Caki2 (cell line): ENCODE measurements at regions not wholly inside any gene's neighbourhood (a gene's known extent, or its start where the extent isn't known, plus 50 kb on each side); places are given as distances from the start of the nearest gene placed in this dataset.
A peak's percentile ranks its signal among the peaks of the same experiment; 100 is the strongest.
"Not testable (repeated sequence)": the region's sequence is repeated elsewhere in the genome, so short reads cannot be mapped to it uniquely, and the experiment has no call there.

ENCODE experiments used
- DNase-seq: peaks from one replicate; pipeline ENCODE4 v3.0.0-alpha.2; 2015; ENCODE audit warnings: low read depth
- in situ Hi-C: cut with HindIII; loops from 2 replicates; pipeline ENCODE4 v1.10.0; 2016; ENCODE audit warnings: low sequenced_read_pairs, low pct_unique_long_range_greater_than_20kb, mixed read lengths

DNA sequence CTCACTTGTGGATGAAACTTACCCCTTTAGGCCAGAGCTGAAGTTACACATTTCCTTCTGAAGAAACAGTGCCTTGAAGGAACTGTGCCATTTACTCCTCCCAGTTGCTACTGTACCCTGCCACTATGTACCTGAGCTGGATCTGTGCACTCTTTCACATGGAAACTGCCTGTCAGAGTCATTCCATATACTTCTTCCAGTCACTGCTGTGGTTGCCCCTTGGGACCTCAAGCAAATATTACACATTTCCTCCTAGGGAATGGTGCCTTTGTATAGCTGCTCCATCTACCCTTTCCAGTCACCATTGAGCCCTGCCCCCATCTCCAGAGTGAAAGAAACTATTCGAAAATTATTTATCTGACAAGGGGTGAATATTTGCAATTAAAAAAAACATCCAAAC lies 1328.3 kb downstream of the TECRL start:
- no peak for DNase-seq
- in situ Hi-C loops, result no loop called here

DNA sequence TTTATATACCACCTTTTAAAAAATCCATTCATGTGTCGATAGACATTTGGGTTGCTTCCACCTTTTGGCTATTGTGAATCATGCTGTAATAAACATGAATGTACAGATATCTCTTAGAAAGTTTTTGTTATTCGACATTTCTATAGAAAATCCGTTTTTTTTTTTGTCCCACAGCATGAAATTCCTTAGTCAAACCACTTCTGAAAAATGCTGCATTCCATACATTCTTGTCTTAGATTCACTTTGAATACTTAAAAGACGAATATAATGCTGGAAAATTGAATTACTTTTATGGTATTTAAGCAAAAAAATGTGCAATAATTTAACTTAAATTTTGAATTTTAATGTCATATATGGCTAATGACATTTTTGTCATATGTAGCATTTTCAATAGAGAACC lies 1345.5 kb downstream of the TECRL start:
- in situ Hi-C loops, result no loop called here
- no peak for DNase-seq

DNA sequence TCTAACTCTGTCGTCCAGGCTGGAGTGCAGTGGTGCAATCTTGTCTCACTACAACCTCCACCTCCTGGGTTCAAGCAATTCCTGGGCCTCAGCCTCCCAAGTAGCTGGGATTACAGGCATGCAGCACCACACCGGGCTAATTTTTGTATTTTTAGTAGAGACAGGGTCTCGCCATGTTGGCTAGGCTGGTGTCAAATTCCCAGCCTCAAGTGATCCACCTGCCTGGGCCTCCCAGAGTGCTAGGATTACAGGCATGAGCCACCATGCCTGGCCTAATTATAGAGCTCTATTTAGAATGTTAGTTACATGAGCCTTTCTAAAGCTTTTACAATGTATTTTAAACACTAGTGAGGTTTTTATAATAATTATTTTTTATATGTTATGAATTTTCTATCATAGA lies 1346.4 kb downstream of the TECRL start:
- DNase-seq, in situ Hi-C loops: not testable (repeated sequence)

GRCh38 chr4:63049726-63050125 lies 1359.5 kb downstream of the TECRL start:
- no peak for DNase-seq
- in situ Hi-C loops, result no loop called here

DNA sequence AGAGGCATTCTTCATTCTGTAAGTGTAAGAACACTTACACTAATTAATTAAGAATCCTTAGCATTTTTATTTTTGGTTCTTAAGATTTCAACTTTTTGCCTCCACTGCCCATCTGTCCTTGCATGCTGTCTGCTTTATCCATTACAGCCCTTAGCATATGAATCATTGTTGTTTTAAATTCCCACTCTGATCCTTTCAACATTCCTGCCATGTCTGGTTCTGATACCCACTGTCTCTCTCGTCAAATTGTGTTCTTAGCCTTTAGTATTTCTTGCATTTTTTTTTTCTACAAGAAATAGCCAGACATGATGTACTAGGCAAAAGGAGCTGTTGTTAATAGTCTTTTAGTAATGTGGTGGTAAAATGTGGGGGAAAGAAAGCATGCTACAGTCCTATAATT lies 1360.0 kb downstream of the TECRL start:
- in situ Hi-C loops, result no loop called here
- DNase-seq, result no peak

- in situ Hi-C loops, result no loop called here
Observed at GRCh38 chr4:63036159-63036866, 1372.9 kb downstream of the TECRL start.

GRCh38 chr4:63029380-63029779 lies 1379.9 kb downstream of the TECRL start:
- in situ Hi-C loops, result no loop called here
- DNase-seq, result no peak

More at GRCh38 chr4:63036159-63036866, 1372.9 kb downstream of the TECRL start:
- no peak for DNase-seq

GRCh38 chr4:63020661-63021060 lies 1388.6 kb downstream of the TECRL start:
- no peak for DNase-seq
- in situ Hi-C loops, result no loop called here

DNA sequence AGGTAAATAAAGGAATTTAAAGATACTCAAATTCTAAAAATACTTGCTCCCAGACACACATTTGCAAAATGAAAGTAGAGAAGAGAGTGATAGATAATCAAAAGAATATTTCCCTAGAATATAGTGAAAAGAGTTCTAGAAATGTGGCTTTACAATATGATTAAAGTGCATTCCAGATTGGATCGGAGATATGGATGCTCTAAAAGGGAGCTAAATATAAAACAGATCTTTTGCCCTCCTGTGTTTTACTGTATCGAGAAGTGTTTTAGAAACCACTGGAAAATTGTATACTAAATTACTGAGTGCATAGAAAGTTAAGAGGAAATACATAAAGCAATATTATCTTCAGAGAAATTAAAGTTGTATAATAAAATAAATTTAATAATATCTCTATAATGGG lies 1392.0 kb downstream of the TECRL start:
- DNase-seq, result no peak
- in situ Hi-C loops, result no loop called here

- in situ Hi-C loops, result no loop called here
- DNase-seq, result no peak
Observed at GRCh38 chr4:62970846-62971245, 1438.4 kb downstream of the TECRL start.

- in situ Hi-C loops, result no loop called here
- no peak for DNase-seq
Observed at GRCh38 chr4:62960415-62960814, 1448.8 kb downstream of the TECRL start.

GRCh38 chr4:62953752-62954151 lies 1455.5 kb downstream of the TECRL start:
- DNase-seq, result no peak
- in situ Hi-C loops, result no loop called here

- in situ Hi-C loops, result no loop called here
- no peak for DNase-seq
Observed at GRCh38 chr4:62952366-62952765, 1456.9 kb downstream of the TECRL start.

- in situ Hi-C loops, result no loop called here
- no peak for DNase-seq
Observed at GRCh38 chr4:62948108-62948507, 1461.1 kb downstream of the TECRL start.

DNA sequence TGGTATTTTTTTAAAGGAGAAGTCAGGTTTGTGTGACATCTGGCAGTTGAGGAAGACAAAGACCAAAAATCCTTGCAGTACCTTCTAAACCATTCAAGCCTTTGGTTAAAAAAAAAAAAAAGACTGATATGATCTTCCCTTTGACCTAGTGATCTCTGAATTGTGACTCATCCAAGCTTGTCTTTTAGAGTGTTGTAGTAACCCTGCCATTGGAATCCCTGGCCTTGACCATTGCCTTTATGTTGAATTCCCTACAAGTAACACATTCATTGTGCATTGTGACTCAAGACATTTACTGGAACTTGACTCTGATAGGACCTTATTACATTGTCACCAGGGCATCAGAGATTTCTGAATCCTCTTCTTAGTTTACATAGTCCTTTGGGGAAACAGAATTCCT lies 1469.0 kb downstream of the TECRL start:
- in situ Hi-C loops, result no loop called here
- DNase-seq, result peak; percentile 10

DNA sequence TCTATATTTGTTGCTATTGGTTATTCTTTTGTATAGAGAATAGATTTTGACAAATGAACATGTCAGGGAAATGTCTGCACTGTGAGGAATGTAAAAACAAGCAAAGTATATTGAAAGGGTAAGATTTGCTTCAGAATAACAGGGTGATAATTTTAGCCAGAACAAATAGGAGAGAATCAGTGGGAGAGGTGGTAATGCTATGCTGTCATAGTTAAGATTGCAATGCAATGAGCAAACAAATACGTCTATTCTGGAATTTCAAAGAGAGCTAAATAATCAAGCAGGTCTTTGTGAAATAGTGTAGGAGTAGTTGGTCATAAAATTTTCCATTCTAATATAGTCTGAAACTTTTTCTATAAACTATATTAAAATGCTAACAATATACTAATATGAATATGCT lies 1478.4 kb downstream of the TECRL start:
- in situ Hi-C loops, result no loop called here

GRCh38 chr4:62928483-62928882 lies 1480.8 kb downstream of the TECRL start:
- no peak for DNase-seq
- in situ Hi-C loops, result no loop called here

More for the DNA sequence above, 1478.4 kb downstream of the TECRL start:
- no peak for DNase-seq

DNA sequence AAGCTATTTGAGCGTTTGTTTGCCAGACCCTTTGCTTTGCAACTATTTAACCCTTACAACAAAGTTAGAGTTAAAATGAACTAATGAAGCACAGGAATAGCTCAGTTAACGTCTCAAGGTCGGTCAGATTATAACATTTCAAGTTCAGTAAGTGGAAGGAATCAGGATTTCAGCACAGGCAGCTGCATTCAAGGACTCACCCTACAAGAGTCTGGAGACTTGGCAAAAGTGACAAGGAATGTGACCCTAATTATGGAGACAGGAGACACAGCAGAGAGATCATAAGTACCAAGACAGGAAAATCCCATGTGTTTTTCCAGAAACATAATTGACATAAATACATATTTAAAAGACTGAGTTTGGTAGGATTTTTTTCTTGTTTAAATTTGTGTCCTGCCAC lies 1481.7 kb downstream of the TECRL start:
- in situ Hi-C loops, result no loop called here

DNA sequence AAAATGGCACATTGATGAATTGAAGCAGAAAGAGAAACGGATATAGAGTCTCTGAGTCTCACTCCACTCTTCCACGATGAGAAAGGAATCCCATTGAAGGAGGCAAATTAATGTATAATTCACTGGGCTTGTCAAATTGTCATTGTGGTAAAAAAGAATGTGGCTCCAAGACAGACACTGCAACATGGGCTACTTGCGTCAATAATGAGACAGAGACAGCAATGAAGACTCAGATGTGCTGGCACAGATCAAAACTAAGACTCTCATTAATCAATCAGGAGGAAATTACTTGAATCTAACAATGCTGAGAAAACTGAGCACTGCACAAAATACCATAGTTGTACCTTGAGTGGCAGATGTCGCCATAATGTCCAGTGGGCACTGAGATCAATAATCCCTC lies 1485.5 kb downstream of the TECRL start:
- in situ Hi-C loops, result no loop called here
- DNase-seq, result no peak

More for the DNA sequence above, 1481.7 kb downstream of the TECRL start:
- no peak for DNase-seq

DNA sequence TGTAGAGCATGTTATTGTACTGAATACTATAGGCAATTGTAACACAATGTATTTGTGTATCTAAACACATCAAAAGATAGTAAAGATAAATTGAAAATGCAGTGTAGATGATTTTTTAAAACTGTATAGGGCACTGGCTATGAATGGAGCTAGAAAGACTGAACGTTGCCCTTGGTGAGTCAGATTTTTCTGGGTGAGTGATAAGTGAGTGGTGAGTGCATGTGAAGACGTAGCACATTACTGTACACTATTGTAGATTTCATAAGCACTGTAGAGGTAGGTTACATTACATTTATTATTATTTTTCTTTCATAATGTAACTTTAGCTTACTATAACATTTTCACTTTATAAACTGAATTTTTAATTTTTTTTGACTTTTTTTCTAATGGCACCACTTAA lies 1491.6 kb downstream of the TECRL start:
- in situ Hi-C loops, result no loop called here
- DNase-seq, result no peak
